RWPE2 (cell line): ENCODE measurements at regions not wholly inside any gene's neighbourhood (a gene's known extent, or its start where the extent isn't known, plus 50 kb on each side); places are given as distances from the start of the nearest gene placed in this dataset.

ENCODE experiments used
- ATAC-seq: fragments of 200-7000 bp; cut with Tn5 transposase; 3 replicates; pipeline ENCODE4 v1.9.1; 2021; ENCODE audit warnings: low read depth
- DNase-seq: peaks from one replicate; pipeline ENCODE4 v3.0.0-alpha.2; 2020; ENCODE audit warnings: low spot score
- H3K27ac ChIP-seq: fragments of 450-650 bp; 2 replicates; pipeline ENCODE4 v1.5.1; 2017; ENCODE audit warnings: mild to moderate bottlenecking; ENCODE audit not compliant: poor library complexity, severe bottlenecking
- H3K27me3 ChIP-seq: fragments of 250-450 bp; sonication (Bioruptor Pico); 2 replicates; pipeline ENCODE4 v1.5.1; 2021; ENCODE audit warnings: mild to moderate bottlenecking, moderate library complexity; ENCODE audit not compliant: insufficient read depth, poor library complexity, severe bottlenecking
- H3K36me3 ChIP-seq: fragments of 250-450 bp; sonication (Bioruptor Pico); 2 replicates; pipeline ENCODE4 v1.5.1; 2020; ENCODE audit warnings: low read depth, mild to moderate bottlenecking, moderate library complexity
- H3K4me1 ChIP-seq: fragments of 250-450 bp; sonication (Bioruptor Pico); 2 replicates; pipeline ENCODE4 v1.5.1; 2021; ENCODE audit warnings: mild to moderate bottlenecking, moderate library complexity; ENCODE audit not compliant: insufficient read depth, poor library complexity, severe bottlenecking
- H3K4me3 ChIP-seq: fragments of 250-450 bp; sonication (Bioruptor Pico); 2 replicates; pipeline ENCODE4 v1.5.1; 2021; ENCODE audit warnings: mild to moderate bottlenecking, moderate library complexity; ENCODE audit not compliant: severe bottlenecking
- H3K9me3 ChIP-seq: fragments of 250-450 bp; sonication (Bioruptor Pico); 2 replicates; pipeline ENCODE4 v1.5.1; 2021; ENCODE audit warnings: mild to moderate bottlenecking, moderate library complexity; ENCODE audit not compliant: severe bottlenecking
- TF ChIP-seq, protein P1 (sequence below): fragments of 450-650 bp; IDR thresholded peaks from one replicate; pipeline ENCODE4 v1.5.1; 2017; ENCODE audit warnings: mild to moderate bottlenecking, moderate library complexity; ENCODE audit not compliant: poor library complexity, severe bottlenecking

GRCh38 chr13:48858122-48858902, 117.4 kb upstream of the FNDC3A start:
- no peak for ATAC-seq
- DNase-seq, result no peak

DNA sequence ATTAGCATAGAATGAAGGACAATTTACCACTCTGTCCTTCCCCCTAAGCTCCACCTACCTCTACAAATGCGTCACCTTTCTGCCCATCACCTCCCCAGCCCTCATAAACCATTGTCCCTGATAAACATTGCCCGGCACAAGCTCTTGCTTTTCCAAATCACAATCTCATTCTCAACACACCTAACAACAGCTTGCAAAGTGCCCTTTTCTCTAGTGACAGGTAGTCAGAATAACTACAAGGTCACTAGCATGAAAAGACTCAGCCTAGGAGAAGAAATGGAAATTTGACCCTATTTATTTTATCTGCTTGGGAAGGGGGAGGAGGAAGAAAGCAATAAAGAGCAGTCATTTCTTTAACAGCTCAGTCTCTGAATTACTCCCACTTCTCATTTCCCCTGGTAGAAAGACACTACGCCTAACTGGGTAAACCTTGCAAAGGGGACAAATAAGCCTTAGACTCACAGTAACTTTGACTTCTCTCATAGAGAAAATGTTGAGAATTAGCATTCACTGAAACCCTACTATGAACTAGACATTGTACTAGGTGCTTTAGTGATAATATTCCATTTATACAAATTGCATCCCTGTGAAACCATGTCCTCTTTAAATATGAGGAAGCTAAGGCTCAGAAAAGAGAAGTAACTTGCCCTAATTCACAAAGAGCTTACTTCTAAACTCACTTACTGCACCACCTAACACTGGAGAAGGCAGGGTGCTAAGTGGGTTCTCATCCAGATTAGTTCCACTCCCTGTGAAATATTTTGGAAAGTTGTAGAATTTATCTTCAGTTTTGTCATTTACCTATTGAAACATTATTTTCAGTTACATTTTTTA, 116.2 kb upstream of the FNDC3A start:
- Histone ChIP-seq H3K36me3 (no peaks in the 10 kb centered on the region), H3K9me3 (no peaks in the 10 kb centered on the region), H3K27ac (no peak overlapping the region), H3K4me1 (no peaks in the 10 kb centered on the region), H3K4me3 (no peak overlapping the region), H3K27me3 (no peaks in the 10 kb centered on the region)
- TF ChIP-seq, protein P1, sequence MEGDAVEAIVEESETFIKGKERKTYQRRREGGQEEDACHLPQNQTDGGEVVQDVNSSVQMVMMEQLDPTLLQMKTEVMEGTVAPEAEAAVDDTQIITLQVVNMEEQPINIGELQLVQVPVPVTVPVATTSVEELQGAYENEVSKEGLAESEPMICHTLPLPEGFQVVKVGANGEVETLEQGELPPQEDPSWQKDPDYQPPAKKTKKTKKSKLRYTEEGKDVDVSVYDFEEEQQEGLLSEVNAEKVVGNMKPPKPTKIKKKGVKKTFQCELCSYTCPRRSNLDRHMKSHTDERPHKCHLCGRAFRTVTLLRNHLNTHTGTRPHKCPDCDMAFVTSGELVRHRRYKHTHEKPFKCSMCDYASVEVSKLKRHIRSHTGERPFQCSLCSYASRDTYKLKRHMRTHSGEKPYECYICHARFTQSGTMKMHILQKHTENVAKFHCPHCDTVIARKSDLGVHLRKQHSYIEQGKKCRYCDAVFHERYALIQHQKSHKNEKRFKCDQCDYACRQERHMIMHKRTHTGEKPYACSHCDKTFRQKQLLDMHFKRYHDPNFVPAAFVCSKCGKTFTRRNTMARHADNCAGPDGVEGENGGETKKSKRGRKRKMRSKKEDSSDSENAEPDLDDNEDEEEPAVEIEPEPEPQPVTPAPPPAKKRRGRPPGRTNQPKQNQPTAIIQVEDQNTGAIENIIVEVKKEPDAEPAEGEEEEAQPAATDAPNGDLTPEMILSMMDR, result no peak
- DNase-seq, result no peak
- ATAC-seq, result no peak

More at GRCh38 chr13:48858122-48858902, 117.4 kb upstream of the FNDC3A start:
- Histone ChIP-seq H3K4me1 (no peaks in the 10 kb centered on the region), H3K36me3 (no peaks in the 10 kb centered on the region), H3K9me3 (no peaks in the 10 kb centered on the region), H3K27me3 (no peaks in the 10 kb centered on the region), H3K27ac (no peak overlapping the region), H3K4me3 (no peak overlapping the region)
- TF ChIP-seq, protein P1, result no peak

- Histone ChIP-seq H3K4me3 (no peak overlapping the region), H3K4me1 (no peaks in the 10 kb centered on the region), H3K27me3 (no peaks in the 10 kb centered on the region), H3K27ac (no peak overlapping the region), H3K36me3 (no peaks in the 10 kb centered on the region), H3K9me3 (no peaks in the 10 kb centered on the region)
- DNase-seq (no peak), ATAC-seq (no peak)
- TF ChIP-seq, protein P1, result no peak
Measured at GRCh38 chr13:48860364-48860763, 115.3 kb upstream of the FNDC3A start.

DNA sequence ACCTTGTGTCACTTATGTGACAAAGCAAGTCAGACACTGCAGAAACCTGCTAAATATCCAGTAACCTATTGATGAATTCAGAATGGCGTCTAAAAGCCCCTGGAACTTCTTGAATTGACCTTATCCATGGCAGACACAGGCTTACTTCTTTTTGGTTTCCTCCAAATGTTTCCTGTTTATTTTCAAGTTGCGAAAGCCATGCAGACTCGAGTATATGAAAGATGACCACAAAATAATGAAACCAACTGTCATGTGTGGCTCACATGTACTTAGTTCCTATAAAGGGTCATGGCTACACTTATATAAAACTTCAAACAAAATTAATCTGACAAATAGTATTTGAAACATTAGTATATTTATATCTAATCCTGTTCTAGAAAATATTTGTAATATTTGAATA, 113.1 kb upstream of the FNDC3A start:
- Histone ChIP-seq H3K9me3 (no peaks in the 10 kb centered on the region), H3K4me1 (no peaks in the 10 kb centered on the region), H3K27ac (no peak overlapping the region), H3K4me3 (no peak overlapping the region), H3K36me3 (no peaks in the 10 kb centered on the region), H3K27me3 (no peaks in the 10 kb centered on the region)
- DNase-seq (no peak), ATAC-seq (no peak)
- TF ChIP-seq, protein P1, result no peak
